Esophagus muscularis mucosa (tissue), 4 donors: ENCODE measurements at regions not wholly inside any gene's neighbourhood (a gene's known extent, or its start where the extent isn't known, plus 50 kb on each side); places are given as distances from the start of the nearest gene placed in this dataset.

Source experiments
- DNase-seq: peaks from one replicate; pipeline ENCODE4 v3.0.0-alpha.2; 2017; ENCODE audit errors: extremely low spot score
- H3K27ac ChIP-seq, 4 donors: fragments of 200-600 bp; sonication (generic); replicated peaks in 1 of 4; 1 replicate in 3 of 4; 2 replicates in 1 of 4; pipeline ENCODE4 v1.5.1; 2016 to 2019; ENCODE audit warnings: mild to moderate bottlenecking in 1 of 4
- H3K27me3 ChIP-seq, 4 donors: fragments of 200-600 bp; sonication (generic); one replicate each; pipeline versions ENCODE4 v1.5.1 to v1.6.0; 2016 to 2019
- H3K36me3 ChIP-seq, 4 donors: fragments of 200-600 bp; sonication (generic); one replicate each; pipeline ENCODE4 v1.5.1; 2016 to 2019
- H3K4me1 ChIP-seq, 4 donors: fragments of 200-600 bp; sonication (generic); one replicate each; pipeline ENCODE4 v1.5.1; 2016 to 2019
- H3K4me3 ChIP-seq, 4 donors: fragments of 200-600 bp; sonication (generic); 1 replicate in 2 of 4; 2 replicates in 2 of 4; pipeline ENCODE4 v1.5.1; 2016 to 2019; ENCODE audit warnings: mild to moderate bottlenecking in 4 of 4, moderate library complexity in 1 of 4
- H3K9me3 ChIP-seq, 4 donors: fragments of 200-600 bp; sonication (generic); 1 replicate in 3 of 4; 2 replicates in 1 of 4; pipeline ENCODE4 v1.5.1; 2016 to 2019
- CTCF ChIP-seq, 3 experiments: fragments of 200-600 bp in 2 of 3; fragments of 450-650 bp in 1 of 3; sonication (generic) in 2 of 3; IDR thresholded peaks; one replicate each; pipeline ENCODE4 v1.5.1; 2017 to 2019; ENCODE audit warnings: antibody characterized with exemption in 3 of 3, mild to moderate bottlenecking in 2 of 3, moderate library complexity in 1 of 3
- EP300 ChIP-seq: sonication (generic); formaldehyde crosslinking; IDR thresholded peaks from one replicate; pipeline ENCODE4 v1.6.1; 2017; ENCODE audit warnings: antibody characterized with exemption
- POLR2A ChIP-seq: fragments of 450-650 bp; IDR thresholded peaks from one replicate; pipeline ENCODE4 v1.6.1; 2017; ENCODE audit warnings: antibody characterized with exemption, moderate library complexity, mild to moderate bottlenecking, low read depth
- POLR2AphosphoS5 ChIP-seq, 2 donors: sonication (generic); formaldehyde crosslinking; IDR thresholded peaks; one replicate each; pipeline ENCODE4 v1.6.1; 2017; ENCODE audit warnings: antibody characterized with exemption in 2 of 2
- WGBS: methylation state at CpG from one replicate; pipeline ENCODE4 v1.1.5; 2018; 5-methylcytosine and 5-hydroxymethylcytosine counted together
- intact Hi-C: fragments of 100-400 bp; cut with DNase I; formaldehyde crosslinking; loops from one replicate; pipeline ENCODE4 v1.15.1; 2023

DNA sequence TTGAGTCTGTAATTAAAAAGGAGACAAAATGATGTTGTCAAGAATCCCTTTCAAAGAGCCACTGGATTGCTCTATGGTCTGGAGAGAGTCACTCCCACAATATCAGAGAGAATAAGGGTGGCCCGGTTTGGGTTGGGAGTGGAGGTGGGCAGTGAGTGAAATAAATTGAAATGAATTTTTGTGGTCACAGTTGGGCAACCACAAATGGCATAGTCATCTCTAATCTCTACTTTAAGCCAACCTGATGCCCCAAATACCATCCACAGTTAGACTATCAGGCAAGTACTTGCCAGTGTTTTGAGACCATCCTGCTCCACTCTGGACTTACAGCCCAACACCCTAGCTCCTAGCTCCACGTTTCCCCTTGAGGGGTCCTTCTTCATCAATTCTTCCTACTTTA, 559.7 kb downstream of the BCL11A start:
- 75% methylated on average over 2 of the region's 2 CpGs for WGBS
- Histone ChIP-seq H3K9me3 (no peaks in the 10 kb centered on the region), H3K27ac (no peak overlapping the region), H3K4me1 (no peaks in the 10 kb centered on the region), H3K27me3 (no peaks in the 10 kb centered on the region), H3K4me3 (no peak overlapping the region), H3K36me3 (no peaks in the 10 kb centered on the region)
- DNase-seq: no peak
- TF ChIP-seq CTCF (IDR thresholded peaks at IDR 0.05) (no peak), POLR2AphosphoS5 (IDR thresholded peaks at IDR 0.05) (no peak), EP300 (no peak), POLR2A (no peak)
- intact Hi-C loops: no loop called here

- H3K9me3 ChIP-seq: no peaks in the 10 kb centered on the region
- no peak overlapping the region for H3K27ac ChIP-seq
- no peak for DNase-seq
- H3K4me3 ChIP-seq: no peak overlapping the region
- no peaks in the 10 kb centered on the region for H3K27me3 ChIP-seq
- TF ChIP-seq CTCF (IDR thresholded peaks at IDR 0.05): no peak
- no peak for TF ChIP-seq POLR2AphosphoS5 (IDR thresholded peaks at IDR 0.05)
- no peak for TF ChIP-seq POLR2A
- TF ChIP-seq EP300: no peak
- H3K4me1 ChIP-seq: no peaks in the 10 kb centered on the region
- intact Hi-C loops: no loop called here
- no peaks in the 10 kb centered on the region for H3K36me3 ChIP-seq
Measured at GRCh38 chr2:59988341-59988740, 565.1 kb downstream of the BCL11A start.

GRCh38 chr2:59986511-59986910, 566.9 kb downstream of the BCL11A start:
- H3K9me3 ChIP-seq: no peaks in the 10 kb centered on the region
- 74% methylated on average over 4 of the region's 4 CpGs for WGBS
- TF ChIP-seq EP300 (no peak), POLR2A (no peak), POLR2AphosphoS5 (IDR thresholded peaks at IDR 0.05) (no peak), CTCF (IDR thresholded peaks at IDR 0.05) (no peak)
- H3K4me3 ChIP-seq: no peak overlapping the region
- no peak for DNase-seq
- H3K27ac ChIP-seq: no peak overlapping the region
- no peaks in the 10 kb centered on the region for H3K36me3 ChIP-seq
- no peaks in the 10 kb centered on the region for H3K27me3 ChIP-seq
- no peaks in the 10 kb centered on the region for H3K4me1 ChIP-seq
- intact Hi-C loops: no loop called here

DNA sequence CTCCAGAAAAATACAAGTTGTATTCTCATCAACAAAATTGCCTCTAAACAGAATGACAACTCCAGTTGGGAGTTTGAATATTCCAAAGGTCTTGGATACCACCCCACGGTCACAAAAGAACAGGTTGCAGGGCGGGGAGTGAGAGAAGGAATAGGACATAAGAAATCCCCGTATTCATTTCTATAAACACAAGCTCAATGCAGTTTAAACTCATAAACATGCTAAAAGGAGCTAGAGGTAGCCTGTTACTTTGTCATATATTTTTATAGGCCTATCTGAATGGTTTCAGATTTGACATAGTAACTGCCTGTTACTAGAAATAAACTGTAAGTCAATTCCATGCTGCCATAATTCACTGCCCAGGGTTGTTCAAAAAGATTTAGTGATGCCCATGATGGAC, 567.5 kb downstream of the BCL11A start:
- no peak for DNase-seq
- Histone ChIP-seq H3K9me3 (no peaks in the 10 kb centered on the region), H3K4me3 (no peak overlapping the region), H3K4me1 (no peaks in the 10 kb centered on the region), H3K27me3 (no peaks in the 10 kb centered on the region), H3K36me3 (no peaks in the 10 kb centered on the region), H3K27ac (no peak overlapping the region)
- intact Hi-C loops: no loop called here
- TF ChIP-seq EP300 (no peak), POLR2AphosphoS5 (IDR thresholded peaks at IDR 0.05) (no peak), POLR2A (no peak), CTCF (IDR thresholded peaks at IDR 0.05) (no peak)
- 94% methylated on average over 3 of the region's 3 CpGs for WGBS

- 79% methylated on average over 4 of the region's 4 CpGs for WGBS
- intact Hi-C loops: no loop called here
- no peak overlapping the region for H3K27ac ChIP-seq
- no peaks in the 10 kb centered on the region for H3K4me1 ChIP-seq
- H3K27me3 ChIP-seq: no peaks in the 10 kb centered on the region
- DNase-seq: no peak
- no peaks in the 10 kb centered on the region for H3K9me3 ChIP-seq
- no peak for TF ChIP-seq POLR2AphosphoS5 (IDR thresholded peaks at IDR 0.05)
- no peak for TF ChIP-seq POLR2A
- no peak for TF ChIP-seq EP300
- TF ChIP-seq CTCF (IDR thresholded peaks at IDR 0.05): no peak
- H3K4me3 ChIP-seq: no peak overlapping the region
- H3K36me3 ChIP-seq: no peaks in the 10 kb centered on the region
Measured at GRCh38 chr2:59974051-59974766, 579.2 kb downstream of the BCL11A start.
